GM13976 (cell line): ENCODE measurements at regions not wholly inside any gene's neighbourhood (a gene's known extent, or its start where the extent isn't known, plus 50 kb on each side); places are given as distances from the start of the nearest gene placed in this dataset.

Experiments
- DNase-seq: peaks from one replicate; pipeline ENCODE4 v3.0.0; 2012; ENCODE audit warnings: low spot score
- in situ Hi-C: fragments of 300-500 bp; cut with MboI; formaldehyde crosslinking; loops from one replicate; pipeline ENCODE4 v1.12.0; 2022; ENCODE audit warnings: low sequenced_read_pairs, mixed read lengths, inconsistent platforms; ENCODE audit not compliant: unreplicated experiment
- TF ChIP-seq, protein P1 (sequence below): IDR thresholded peaks from 2 replicates; pipeline ENCODE4 v1.5.1; 2012; ENCODE audit warnings: borderline replicate concordance, mild to moderate bottlenecking; ENCODE audit not compliant: insufficient read depth; ENCODE audit errors: extremely low read depth, missing control alignments, control extremely low read depth

DNA sequence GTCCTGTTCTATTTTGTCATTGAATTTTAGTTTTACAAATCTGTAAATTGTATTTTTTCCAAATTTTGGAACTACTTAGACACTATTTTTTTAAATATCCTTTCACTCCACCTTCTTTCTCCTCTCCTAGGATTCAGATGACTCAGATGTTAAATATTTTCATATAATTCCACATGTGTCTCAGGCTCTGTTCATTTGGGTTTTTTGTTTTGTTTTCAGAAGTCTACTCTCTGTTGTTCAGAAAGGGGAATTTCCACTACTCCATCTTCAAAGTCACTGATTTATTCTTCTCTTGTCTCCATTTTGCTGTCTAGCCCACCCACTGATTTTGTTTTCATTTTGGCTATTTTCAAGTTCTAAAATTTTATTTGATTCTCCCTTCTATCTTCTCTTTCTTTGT lies 264.0 kb upstream of the SLIT2 start:
- TF ChIP-seq, protein P1, sequence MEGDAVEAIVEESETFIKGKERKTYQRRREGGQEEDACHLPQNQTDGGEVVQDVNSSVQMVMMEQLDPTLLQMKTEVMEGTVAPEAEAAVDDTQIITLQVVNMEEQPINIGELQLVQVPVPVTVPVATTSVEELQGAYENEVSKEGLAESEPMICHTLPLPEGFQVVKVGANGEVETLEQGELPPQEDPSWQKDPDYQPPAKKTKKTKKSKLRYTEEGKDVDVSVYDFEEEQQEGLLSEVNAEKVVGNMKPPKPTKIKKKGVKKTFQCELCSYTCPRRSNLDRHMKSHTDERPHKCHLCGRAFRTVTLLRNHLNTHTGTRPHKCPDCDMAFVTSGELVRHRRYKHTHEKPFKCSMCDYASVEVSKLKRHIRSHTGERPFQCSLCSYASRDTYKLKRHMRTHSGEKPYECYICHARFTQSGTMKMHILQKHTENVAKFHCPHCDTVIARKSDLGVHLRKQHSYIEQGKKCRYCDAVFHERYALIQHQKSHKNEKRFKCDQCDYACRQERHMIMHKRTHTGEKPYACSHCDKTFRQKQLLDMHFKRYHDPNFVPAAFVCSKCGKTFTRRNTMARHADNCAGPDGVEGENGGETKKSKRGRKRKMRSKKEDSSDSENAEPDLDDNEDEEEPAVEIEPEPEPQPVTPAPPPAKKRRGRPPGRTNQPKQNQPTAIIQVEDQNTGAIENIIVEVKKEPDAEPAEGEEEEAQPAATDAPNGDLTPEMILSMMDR: no peak
- in situ Hi-C loops: no loop called here
- DNase-seq: no peak

- in situ Hi-C loops: no loop called here
- no peak for DNase-seq
- TF ChIP-seq, protein P1: no peak
These were observed 268.6 kb upstream of the SLIT2 start for GRCh38 chr4:19983072-19983471.

GRCh38 chr4:19982556-19982955 lies 269.1 kb upstream of the SLIT2 start:
- TF ChIP-seq, protein P1: no peak
- no peak for DNase-seq
- in situ Hi-C loops: no loop called here

GRCh38 chr4:19971829-19972228 lies 279.9 kb upstream of the SLIT2 start:
- no peak for DNase-seq
- in situ Hi-C loops: no loop called here
- TF ChIP-seq, protein P1: no peak

DNA sequence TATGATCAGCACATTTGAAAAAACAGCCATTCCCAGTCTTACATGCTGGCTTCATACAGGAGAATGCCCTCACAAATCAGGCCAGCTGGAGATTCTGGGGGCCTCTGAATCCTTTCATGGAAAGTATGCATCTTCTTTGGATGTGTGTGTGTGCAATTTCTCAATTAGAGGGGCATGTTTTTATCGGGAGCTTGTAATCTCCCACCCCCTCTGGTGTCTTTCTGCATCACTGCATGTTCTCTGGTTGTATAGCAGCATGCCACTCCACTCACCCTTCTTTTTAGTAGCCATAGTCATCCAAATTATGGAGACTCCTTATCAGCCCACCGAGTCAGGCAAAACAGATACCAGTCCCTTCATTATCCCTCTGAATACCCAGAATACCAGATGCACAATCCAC lies 282.2 kb upstream of the SLIT2 start:
- TF ChIP-seq, protein P1: no peak
- in situ Hi-C loops: no loop called here
- DNase-seq: no peak

DNA sequence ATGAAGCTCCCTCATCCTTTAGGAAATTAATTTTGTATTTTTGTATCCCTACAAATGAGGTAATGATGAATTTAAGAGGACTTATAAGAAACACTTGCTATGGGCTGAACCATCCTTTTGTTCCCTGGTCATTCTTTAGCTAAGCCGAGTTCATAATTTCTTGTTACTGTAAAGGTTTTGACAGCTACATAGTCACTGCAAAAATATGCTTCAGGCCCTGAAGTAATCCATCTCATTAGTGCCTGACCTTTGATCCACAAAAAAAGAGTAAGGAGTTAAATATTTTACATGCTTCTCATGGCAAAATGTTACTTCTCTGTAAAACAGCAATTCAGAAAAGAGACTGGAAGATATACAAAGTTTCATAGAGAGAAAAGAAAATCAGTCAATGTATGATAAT lies 290.6 kb upstream of the SLIT2 start:
- in situ Hi-C loops: no loop called here
- DNase-seq: no peak
- TF ChIP-seq, protein P1: no peak

GRCh38 chr4:19958848-19959247 lies 292.9 kb upstream of the SLIT2 start:
- TF ChIP-seq, protein P1: no peak
- DNase-seq: no peak
- in situ Hi-C loops: no loop called here
